ENCODE measurements at regions not wholly inside any gene's neighbourhood (a gene's known extent, or its start where the extent isn't known, plus 50 kb on each side); places are given as distances from the start of the nearest gene placed in this dataset.

- TF ChIP-seq CTCF (IDR thresholded peaks at IDR 0.05; ENCODE audit: borderline replicate concordance, extremely low read depth, low read length, poor library complexity, severe bottlenecking) (no peak), EZH2 (IDR thresholded peaks at IDR 0.05; ENCODE audit: borderline replicate concordance, low read depth, low read length, severe bottlenecking) (no peak)
These were observed 256.2 kb downstream of the FOXL1 start for GRCh38 chr16:86834451-86835035.
